Gastrocnemius medialis (tissue), 4 donors: ENCODE measurements at regions not wholly inside any gene's neighbourhood (a gene's known extent, or its start where the extent isn't known, plus 50 kb on each side); places are given as distances from the start of the nearest gene placed in this dataset.

Source experiments
- CTCF ChIP-seq, 5 experiments: fragments of 450-650 bp in 3 of 5; fragments of 200-600 bp in 2 of 5; sonication (generic) in 2 of 5; IDR thresholded peaks in 4 of 5; conservative IDR thresholded peaks in 1 of 5; 1 replicate in 4 of 5; 2 replicates in 1 of 5; pipeline ENCODE4 v1.5.1; 2016 to 2019; ENCODE audit warnings: antibody characterized with exemption in 5 of 5, mild to moderate bottlenecking in 3 of 5, moderate library complexity in 3 of 5
- POLR2A ChIP-seq, 2 donors: fragments of 450-650 bp; IDR thresholded peaks; one replicate each; pipeline ENCODE4 v1.6.1; 2017; ENCODE audit warnings: antibody characterized with exemption in 2 of 2, mild to moderate bottlenecking in 2 of 2, moderate library complexity in 2 of 2

GRCh38 chr18:27735117-27735516 lies 441.8 kb downstream of the CDH2 start:
- TF ChIP-seq CTCF (IDR thresholded peaks at IDR 0.05 in 4 of 5, conservative IDR thresholded peaks at IDR 0.05 in 1 of 5) (no peak), POLR2A (IDR thresholded peaks at IDR 0.05) (no peak)
